ENCODE measurements at regions not wholly inside any gene's neighbourhood (a gene's known extent, or its start where the extent isn't known, plus 50 kb on each side); places are given as distances from the start of the nearest gene placed in this dataset.

GRCh38 chr12:85662207-85662602, 174.0 kb downstream of the RASSF9 start:
- Histone ChIP-seq H3K27me3 (ENCODE audit: control insufficient read depth in 2 of 2, insufficient read depth in 2 of 2, low read length in 2 of 2) (no peaks in the 10 kb centered on the region), H3K36me3 (ENCODE audit: control insufficient read depth in 2 of 2, extremely low read depth in 1 of 2, insufficient read depth in 2 of 2, low read length in 2 of 2) (no peaks in the 10 kb centered on the region), H3K9me3 (replicated peaks; ENCODE audit: control insufficient read depth, insufficient read depth, low read length) (no peaks in the 10 kb centered on the region), H3K9ac (replicated peaks; ENCODE audit: extremely low read depth, insufficient read depth, low read length) (no peak overlapping the region), H3K9me1 (replicated peaks; ENCODE audit: control insufficient read depth, extremely low read depth, insufficient read depth, low read length) (no peaks in the 10 kb centered on the region), H3K4me2 (ENCODE audit: insufficient read depth, low read length) (no peak overlapping the region), H3K4me1 (ENCODE audit: control insufficient read depth, extremely low read depth, insufficient read depth, low read length) (no peaks in the 10 kb centered on the region), H2AFZ (ENCODE audit: low read depth, low read length) (no peak overlapping the region), H4K20me1 (replicated peaks; ENCODE audit: control insufficient read depth, extremely low read depth, insufficient read depth, low read length) (no peaks in the 10 kb centered on the region), H3K27ac (ENCODE audit: insufficient read depth, low read depth, low read length) (no peak overlapping the region), H3K79me2 (ENCODE audit: control insufficient read depth, insufficient read depth, low read length) (no peaks in the 10 kb centered on the region), H3K4me3 (replicated peaks in 1 of 3; ENCODE audit: insufficient read depth in 1 of 3, low read depth in 1 of 3, low read length in 3 of 3) (no peak overlapping the region)
- TF ChIP-seq MYC (IDR thresholded peaks at IDR 0.05; ENCODE audit: low read depth, low read length) (no peak), FOS (IDR thresholded peaks at IDR 0.05; ENCODE audit: borderline replicate concordance, insufficient read depth, low read length) (no peak), POLR2AphosphoS5 (IDR thresholded peaks at IDR 0.05; ENCODE audit: insufficient read depth, low read depth, low read length) (no peak), POLR2A (IDR thresholded peaks at IDR 0.05; ENCODE audit: low read depth, low read length) (no peak), CTCF (IDR thresholded peaks at IDR 0.05; ENCODE audit: extremely low read depth in 1 of 2, insufficient read depth in 1 of 2, low read depth in 1 of 2, low read length in 2 of 2) (no peak), JUN (IDR thresholded peaks at IDR 0.05; ENCODE audit: borderline replicate concordance, insufficient read depth, insufficient read length, low read depth) (no peak)
- POLR2A ChIA-PET = no interaction called here
- no peak for DNase-seq (ENCODE audit: low read depth, low spot score)
- intact Hi-C loops (cut with micrococcal nuclease) = no loop called here
- dilution Hi-C loops (cut with MboI; ENCODE audit: extremely low pct_ligation_motif_present, low sequenced_read_pairs) = no loop called here
- BruUV-seq (replicated peaks) = no TSS peak
- CTCF ChIA-PET = interaction anchor here (0.9 kb wide), 1 partner anchor 23 kb away, joined by 3 read pairs; no protein-coding TSS in a partner anchor
- no peak for FAIRE-seq

GRCh38 chr12:85663631-85664030, 172.6 kb downstream of the RASSF9 start:
- no peaks in the 10 kb centered on the region for H3K27me3 ChIP-seq (ENCODE audit: control insufficient read depth in 2 of 2, insufficient read depth in 2 of 2, low read length in 2 of 2)
- no peaks in the 10 kb centered on the region for H3K4me1 ChIP-seq (ENCODE audit: control insufficient read depth, extremely low read depth, insufficient read depth, low read length)
- no peak overlapping the region for H3K4me3 ChIP-seq (replicated peaks in 1 of 3; ENCODE audit: insufficient read depth in 1 of 3, low read depth in 1 of 3, low read length in 3 of 3)
- H3K36me3 ChIP-seq (ENCODE audit: control insufficient read depth in 2 of 2, extremely low read depth in 1 of 2, insufficient read depth in 2 of 2, low read length in 2 of 2) = no peaks in the 10 kb centered on the region
- no peaks in the 10 kb centered on the region for H3K9me3 ChIP-seq (replicated peaks; ENCODE audit: control insufficient read depth, insufficient read depth, low read length)
- BruUV-seq (replicated peaks) = no TSS peak
- H3K79me2 ChIP-seq (ENCODE audit: control insufficient read depth, insufficient read depth, low read length) = no peaks in the 10 kb centered on the region
- H2AFZ ChIP-seq (ENCODE audit: low read depth, low read length) = no peak overlapping the region
- H3K4me2 ChIP-seq (ENCODE audit: insufficient read depth, low read length) = no peak overlapping the region
- no peaks in the 10 kb centered on the region for H4K20me1 ChIP-seq (replicated peaks; ENCODE audit: control insufficient read depth, extremely low read depth, insufficient read depth, low read length)
- CTCF ChIA-PET = interaction anchor here (1.0 kb wide), 1 partner anchor 148 kb away, joined by 3 read pairs; no protein-coding TSS in a partner anchor
- TF ChIP-seq POLR2A (IDR thresholded peaks at IDR 0.05; ENCODE audit: low read depth, low read length) (no peak), GATA2 (IDR thresholded peaks at IDR 0.05; ENCODE audit: insufficient read depth, insufficient read length, low read depth, low read length) (no peak), POLR2AphosphoS5 (IDR thresholded peaks at IDR 0.05; ENCODE audit: insufficient read depth, low read depth, low read length) (no peak), MYC (IDR thresholded peaks at IDR 0.05; ENCODE audit: low read depth, low read length) (no peak), FOS (IDR thresholded peaks at IDR 0.05; ENCODE audit: borderline replicate concordance, insufficient read depth, low read length) (no peak), CTCF (IDR thresholded peaks at IDR 0.05; ENCODE audit: extremely low read depth in 1 of 2, insufficient read depth in 1 of 2, low read depth in 1 of 2, low read length in 2 of 2) (no peak), JUN (IDR thresholded peaks at IDR 0.05; ENCODE audit: borderline replicate concordance, insufficient read depth, insufficient read length, low read depth) (no peak), EZH2 (IDR thresholded peaks at IDR 0.05; ENCODE audit: borderline replicate concordance, low read depth, low read length, severe bottlenecking) (no peak)
- TF ChIP-seq, protein P1, sequence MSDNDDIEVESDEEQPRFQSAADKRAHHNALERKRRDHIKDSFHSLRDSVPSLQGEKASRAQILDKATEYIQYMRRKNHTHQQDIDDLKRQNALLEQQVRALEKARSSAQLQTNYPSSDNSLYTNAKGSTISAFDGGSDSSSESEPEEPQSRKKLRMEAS (IDR thresholded peaks at IDR 0.05; ENCODE audit: insufficient read depth, insufficient read length) = no peak
- intact Hi-C loops (cut with micrococcal nuclease) = no loop called here
- no peak for DNase-seq (ENCODE audit: low read depth, low spot score)
- dilution Hi-C loops (cut with MboI; ENCODE audit: extremely low pct_ligation_motif_present, low sequenced_read_pairs) = no loop called here
- no peak for FAIRE-seq
- POLR2A ChIA-PET = no interaction called here
- H3K27ac ChIP-seq (ENCODE audit: insufficient read depth, low read depth, low read length) = no peak overlapping the region
- no peak overlapping the region for H3K9ac ChIP-seq (replicated peaks; ENCODE audit: extremely low read depth, insufficient read depth, low read length)
- no peaks in the 10 kb centered on the region for H3K9me1 ChIP-seq (replicated peaks; ENCODE audit: control insufficient read depth, extremely low read depth, insufficient read depth, low read length)
